ENCODE measurements at regions not wholly inside any gene's neighbourhood (a gene's known extent, or its start where the extent isn't known, plus 50 kb on each side); places are given as distances from the start of the nearest gene placed in this dataset.

GRCh38 chr7:80309971-80310549 is 175.4 kb downstream of the GNAI1 start:
- TF ChIP-seq CTCF (IDR thresholded peaks at IDR 0.05) (no peak), POLR2A (IDR thresholded peaks at IDR 0.05) (no peak)

Measured in body of pancreas (tissue), 4 donors.